Cardiac septum (tissue), 1 donor: ENCODE measurements at regions not wholly inside any gene's neighbourhood (a gene's known extent, or its start where the extent isn't known, plus 50 kb on each side); places are given as distances from the start of the nearest gene placed in this dataset.

Experiments used
- DNase-seq: peaks from one replicate; pipeline ENCODE4 v3.0.0-alpha.2; 2020; ENCODE audit warnings: low spot score
- intact Hi-C: fragments of 100-400 bp; cut with DNase I; formaldehyde crosslinking; loops from one replicate; pipeline ENCODE4 v1.14.0; 2022
- donor health status: DM: no; HTN: no; CAD: no.

DNA sequence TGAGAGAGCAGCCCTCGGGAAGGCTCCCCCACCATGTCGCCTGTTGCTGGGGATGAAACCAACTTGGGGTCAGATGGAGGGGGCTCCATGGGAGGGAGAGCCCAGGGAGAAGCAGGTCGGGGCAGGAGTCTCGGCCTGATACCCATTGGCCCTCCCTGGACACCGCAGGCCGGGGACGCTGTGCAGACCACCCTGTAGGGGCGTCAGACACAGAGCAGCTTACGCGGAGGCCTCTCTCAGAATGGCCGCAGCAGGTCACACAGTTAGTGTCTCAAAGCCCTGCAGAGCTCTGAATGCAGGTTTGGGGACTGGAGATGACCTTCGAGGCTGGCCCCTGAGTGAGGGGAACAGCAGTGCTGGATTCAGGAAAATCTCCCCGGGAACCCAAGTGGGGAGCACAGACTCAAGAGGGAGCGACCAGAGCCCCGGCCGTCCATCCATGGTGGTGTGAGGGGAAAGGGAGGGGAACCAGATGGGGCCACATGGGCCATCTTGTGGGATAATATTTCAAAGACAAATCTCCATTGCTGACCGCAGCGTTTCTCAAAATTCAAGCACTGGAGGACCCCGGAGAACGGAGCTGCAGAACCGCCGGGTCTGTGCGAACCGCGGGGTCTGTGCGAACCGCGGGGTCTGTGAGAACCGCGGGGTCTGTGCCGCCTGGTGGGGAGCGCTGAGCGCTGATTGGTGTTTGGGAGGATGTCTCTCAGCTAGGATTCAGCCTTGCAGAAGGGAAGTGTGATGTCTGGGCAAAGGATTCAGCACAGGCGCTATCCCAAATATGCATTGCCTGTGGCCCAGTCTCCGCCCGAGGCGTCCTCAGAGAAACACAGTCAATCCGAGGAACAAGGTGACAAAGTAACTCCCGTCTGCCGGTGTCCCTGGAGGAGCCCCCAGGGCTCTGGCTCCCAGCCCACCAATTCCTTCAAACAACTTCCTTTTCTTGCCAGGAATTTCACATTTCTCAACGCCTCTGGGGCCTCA lies 324.4 kb upstream of the RTL1 start:
- peak; percentile 65 for DNase-seq
- intact Hi-C loops, result no loop called here

DNA sequence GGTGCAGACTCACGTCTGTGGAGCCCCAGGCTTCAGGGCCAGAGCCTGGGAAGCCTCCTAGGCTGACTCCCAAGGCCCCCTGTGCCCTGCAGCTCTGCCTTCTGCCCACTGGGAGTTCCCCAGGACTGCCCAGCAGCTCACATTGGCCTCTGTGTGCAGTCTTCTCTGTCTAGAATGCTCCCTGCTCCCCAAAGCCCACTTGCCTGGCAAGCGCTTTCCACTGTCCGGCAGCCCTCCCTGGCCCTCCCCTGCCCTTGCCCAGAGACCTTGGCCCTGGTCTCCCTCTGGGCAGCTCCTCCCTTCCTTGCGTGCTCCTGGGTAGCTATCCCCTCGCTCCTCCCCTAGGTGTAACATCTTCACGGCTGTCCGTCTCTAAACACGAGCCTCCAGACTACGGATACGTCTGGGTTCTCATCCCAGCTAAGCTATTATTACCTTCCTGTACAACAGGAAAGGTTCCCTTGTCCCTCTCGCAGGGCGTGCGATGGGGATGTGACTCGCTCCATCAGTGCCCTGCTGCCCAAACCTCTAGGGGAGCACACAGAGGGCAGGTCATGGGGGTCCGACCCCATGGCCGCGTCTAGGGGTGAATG lies 325.5 kb upstream of the RTL1 start:
- DNase-seq, result peak; percentile 62
- intact Hi-C loops, result no loop called here

DNA sequence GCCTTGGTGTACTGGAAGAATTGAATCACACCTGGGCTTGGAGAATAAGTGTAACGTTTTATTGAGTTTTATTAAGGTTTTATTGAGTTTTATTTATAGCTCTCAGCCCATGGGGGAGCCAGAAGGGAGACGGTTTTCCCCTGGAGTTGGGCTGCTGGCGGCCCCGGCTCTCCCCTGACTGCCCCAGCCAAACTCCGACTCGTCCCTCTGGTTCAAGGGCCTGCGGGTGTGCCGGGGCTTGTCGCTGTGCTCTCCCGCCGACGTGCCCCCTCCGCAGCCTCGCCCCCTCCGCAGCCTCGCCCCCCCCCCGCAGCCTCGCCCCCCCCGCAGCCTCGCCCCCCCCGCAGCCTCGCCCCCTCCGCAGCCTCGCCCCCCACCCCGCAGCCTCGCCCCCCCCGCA lies 326.1 kb upstream of the RTL1 start:
- intact Hi-C loops, result no loop called here

DNA sequence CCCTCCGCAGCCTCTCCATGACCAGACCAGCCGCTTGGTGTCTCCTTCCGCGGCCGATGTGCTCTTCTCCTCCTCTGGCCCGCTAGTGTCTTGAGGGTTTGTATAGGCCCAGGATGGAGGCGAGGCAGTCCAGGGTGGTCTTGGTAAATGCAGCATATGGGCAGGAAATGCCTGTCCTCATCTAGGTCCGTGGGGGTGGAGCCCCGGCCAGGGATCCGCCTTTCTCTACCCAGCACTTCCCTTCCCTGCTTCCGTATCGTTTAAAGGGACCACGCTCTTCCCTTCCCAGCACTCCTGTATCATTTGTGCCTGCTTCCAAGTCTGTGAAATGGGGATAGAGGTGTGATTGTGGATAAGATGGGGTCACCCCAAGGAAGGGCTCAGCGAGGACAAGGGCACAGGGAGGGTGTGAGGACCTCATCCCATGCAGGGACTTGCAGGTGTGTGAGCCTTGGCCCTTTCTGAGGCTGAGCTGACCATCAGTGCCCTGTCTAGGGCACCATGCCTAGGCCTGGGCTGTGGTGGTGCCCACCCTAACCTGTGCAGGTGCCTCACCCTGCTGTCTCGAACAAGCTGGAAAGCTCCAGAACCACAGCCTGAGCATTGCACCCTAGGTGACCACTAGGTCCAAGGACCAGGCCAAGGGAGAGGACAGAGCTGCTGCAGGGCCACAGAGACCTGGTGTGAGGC lies 326.8 kb upstream of the RTL1 start:
- intact Hi-C loops, result no loop called here
- peak; percentile 73 for DNase-seq

More for the DNA sequence above, 326.1 kb upstream of the RTL1 start:
- DNase-seq, result no peak

DNA sequence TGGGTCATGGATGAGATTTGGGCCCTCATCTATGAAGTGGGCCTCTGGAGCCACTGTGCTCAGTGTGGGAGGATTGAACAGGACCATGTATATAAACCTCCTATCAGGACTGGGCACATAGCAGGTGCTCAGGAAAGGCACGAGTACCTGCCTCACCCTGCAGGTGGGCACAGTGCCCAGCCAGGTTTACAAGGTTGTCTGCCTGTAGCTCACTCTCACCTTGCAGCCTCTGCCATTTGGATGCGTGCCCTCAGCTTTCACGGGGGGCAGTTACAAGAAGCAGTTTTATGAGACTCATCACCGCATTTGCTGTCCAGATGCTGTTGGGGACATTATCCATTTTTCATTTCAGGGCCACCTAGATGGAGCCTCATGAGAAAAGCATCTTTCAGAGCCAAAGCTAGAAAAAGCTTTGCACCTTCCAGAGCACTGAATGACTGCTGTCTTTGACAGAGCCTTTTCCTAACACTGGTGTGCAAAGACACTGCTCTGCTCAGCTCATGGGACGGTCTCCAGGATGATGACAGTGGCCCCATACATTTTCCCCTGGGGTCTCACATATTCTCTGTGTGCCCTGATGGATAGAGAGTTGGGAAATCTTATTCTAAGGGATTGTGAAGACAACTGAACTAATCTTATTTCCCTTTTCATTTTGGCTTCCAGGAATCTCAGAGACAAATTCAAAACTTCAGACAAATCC lies 327.5 kb upstream of the RTL1 start:
- no peak for DNase-seq
- intact Hi-C loops, result no loop called here

DNA sequence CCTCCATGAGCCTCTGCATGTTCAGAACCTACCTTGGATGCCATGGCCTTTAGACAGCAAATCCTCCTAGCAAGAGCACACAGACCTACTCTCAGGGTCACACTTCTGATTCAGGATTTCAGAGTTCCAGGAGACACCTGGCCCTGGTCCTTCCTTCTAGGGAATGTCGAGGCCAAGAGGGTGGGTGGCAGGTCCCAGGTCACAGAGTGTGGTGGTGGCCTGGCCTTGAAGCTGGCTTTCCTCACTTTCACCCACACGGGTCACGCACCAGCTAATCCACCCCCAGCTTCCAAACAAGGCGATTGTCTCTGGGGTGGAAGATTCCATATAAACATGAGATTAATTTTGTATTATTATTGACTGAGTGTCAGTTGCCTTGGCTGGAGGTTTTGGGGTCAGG lies 328.3 kb upstream of the RTL1 start:
- intact Hi-C loops, result no loop called here
- no peak for DNase-seq

DNA sequence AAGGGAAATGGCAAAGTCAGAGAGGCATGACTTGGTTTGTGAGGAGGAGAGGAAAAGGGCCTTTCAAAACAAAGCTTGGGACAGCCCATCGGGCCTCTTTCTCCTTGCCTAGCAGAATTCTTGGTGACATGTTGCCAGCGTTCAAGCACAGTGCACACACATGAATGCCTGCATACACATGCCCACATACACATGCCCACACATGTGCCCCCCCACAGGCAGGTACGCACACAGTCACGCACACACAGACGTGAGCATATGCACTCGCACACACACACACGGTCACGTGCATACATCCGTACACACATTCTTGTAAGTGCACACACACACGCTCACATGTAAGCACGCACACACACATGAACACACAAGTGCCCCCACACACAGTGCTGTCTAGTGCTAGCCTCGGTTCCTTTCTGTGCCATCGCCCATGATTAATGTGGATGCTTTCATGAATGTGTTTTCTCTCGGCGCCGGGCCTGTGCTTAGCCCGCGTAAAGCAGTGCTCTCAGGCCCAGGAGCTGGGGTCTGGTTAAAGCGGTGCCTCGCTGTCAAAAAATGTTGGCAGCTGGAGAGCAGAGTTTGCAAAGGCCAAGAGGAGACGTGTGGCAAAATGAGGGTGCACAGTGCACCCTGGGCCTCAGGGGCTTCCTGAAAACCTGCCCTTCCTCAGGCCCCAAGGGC lies 328.8 kb upstream of the DIO3 start:
- peak; percentile 55 for DNase-seq
- intact Hi-C loops, result no loop called here

DNA sequence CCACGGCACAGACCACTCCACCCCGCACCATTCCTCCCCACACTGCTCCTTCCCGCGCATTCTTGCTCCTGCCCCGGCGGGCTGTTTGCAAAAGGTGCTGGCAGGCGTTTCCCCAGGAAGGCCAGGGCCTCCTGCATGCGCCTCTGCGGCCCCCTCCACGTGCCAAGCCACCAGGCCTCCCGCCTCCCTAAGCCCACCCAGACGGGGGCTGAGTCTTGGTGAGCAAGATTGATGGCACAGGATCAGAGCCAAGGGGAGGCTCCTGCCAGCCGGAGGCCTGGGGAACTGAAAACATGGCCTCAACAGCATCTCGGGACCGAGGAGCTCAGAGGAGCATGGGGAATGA lies 328.3 kb upstream of the DIO3 start:
- intact Hi-C loops, result no loop called here
- DNase-seq, result peak; percentile 54

DNA sequence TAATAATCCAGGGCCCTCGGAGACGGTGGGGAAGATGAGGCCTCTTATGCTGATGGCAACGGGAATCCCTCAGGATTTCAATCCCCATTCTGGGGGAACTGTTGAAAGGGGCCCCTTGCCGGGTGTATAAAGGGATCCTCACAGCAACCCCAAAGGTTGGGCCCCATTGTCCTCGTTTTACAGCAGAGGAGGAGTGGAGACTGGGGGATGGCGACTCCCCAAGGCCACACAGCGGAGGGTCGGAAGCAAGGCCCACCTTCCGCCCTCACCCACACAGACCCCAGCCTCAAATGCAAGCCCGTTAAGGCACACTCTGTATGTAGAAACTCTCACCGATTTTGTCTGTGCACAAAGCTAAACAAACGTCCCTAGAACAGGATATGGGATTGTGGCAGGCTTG lies 327.9 kb upstream of the DIO3 start:
- DNase-seq, result no peak
- intact Hi-C loops, result no loop called here

DNA sequence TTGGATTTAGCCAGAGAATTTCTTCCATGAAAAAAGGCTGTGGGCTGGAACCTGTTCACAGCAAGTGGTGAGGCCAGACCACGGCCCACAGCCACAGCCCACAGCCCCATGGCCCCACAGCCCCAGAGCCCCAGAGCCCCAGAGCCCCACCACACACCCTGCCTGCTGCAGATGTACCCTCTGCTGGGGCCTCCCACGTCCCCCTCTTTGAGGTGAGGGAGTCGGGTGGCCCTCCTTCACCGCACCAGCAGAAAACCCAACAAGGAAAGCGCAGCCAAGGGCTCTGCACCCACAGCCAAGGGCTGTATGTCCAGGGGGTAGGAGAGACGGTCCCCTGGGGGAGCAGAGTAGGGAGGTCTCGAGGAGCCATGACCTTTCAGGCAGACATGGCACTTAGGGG lies 327.5 kb upstream of the DIO3 start:
- intact Hi-C loops, result no loop called here
- no peak for DNase-seq

DNA sequence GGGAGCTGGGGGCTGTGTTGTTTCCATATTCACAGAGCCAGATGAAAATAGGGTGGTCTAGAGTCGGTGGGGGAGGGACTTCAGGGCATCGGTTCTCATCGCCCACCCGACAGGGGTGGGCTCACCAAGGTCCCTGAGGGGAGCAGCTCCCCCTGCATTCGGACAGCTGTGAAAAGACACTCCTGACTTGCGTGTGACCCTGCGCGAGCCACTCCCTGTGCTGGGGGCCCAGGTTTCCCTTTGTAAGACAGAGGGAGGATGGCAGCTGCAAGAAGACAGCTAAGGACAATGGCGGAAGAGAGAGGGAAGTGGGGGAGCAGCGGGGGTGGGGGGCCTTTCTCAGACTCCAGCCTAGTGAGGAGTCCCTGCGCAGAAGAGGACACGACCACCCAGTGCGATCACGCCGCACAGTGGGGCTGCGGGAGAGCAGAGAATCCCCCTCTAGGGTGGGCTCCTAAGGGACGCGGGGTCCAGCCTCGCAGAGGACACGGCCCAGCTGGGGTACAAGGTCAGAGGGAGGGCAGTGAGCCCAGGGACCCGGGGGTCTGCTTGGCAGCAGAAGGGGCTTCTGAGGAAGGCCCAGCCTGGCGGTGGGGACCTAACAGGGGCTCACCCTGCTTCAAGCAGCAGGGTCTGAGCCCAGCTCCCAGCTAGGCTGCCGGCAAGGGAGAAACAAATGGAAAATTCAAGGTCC lies 326.9 kb upstream of the DIO3 start:
- DNase-seq, result peak; percentile 64
- intact Hi-C loops, result no loop called here

DNA sequence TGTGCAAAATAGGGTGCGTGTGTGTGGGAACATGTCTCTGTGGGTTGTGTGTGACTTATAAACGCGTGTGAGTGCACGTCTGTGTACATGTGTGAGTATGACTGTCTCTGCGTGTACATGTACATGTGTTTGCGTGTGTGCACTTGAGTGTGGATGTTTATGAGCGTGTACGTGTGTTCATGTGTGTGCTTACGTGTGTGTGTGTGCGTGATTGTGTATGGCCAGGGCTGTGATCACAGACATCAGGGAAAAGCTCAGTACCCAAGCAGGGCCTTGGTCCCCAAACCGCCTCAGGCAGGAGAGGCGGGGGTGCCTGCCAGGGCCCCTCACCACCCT lies 326.3 kb upstream of the DIO3 start:
- intact Hi-C loops, result no loop called here
- no peak for DNase-seq

DNA sequence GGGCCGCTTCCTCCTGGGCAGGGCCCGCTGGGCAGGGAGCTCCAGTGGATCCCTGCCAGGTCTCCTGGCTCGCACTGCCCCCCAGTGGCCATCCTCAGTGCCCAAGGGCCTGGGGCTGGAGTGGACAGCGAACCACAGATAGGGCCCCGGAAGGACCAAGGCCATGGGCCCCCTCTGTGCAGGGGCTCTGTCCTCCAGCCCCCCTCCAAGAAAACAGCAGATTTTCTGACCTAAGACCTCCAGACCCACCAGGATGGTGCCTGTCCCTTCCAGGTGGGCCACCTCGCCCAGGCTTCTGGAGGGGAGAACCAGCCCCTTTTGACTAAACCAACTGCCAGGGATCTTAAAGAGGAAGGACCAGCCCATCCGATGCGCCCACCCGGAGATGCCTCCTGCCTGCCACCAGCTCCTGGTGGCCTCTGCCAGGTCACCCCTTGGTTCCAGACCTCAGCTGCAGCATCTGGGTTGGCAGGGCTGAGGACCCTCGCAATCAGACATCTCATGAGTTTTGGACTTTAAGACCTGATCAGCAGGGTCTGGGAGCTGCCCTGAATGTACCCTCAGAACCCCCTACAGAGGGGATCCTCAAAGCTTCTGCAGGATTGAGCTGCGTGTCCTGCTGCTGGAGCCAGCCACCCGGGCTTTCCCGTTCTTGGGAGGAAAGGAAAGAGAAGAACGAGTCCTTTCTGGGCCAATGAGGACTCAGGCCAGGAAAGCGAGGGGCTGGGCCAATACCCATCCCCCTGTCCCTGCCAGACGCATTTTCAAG lies 325.8 kb upstream of the DIO3 start:
- DNase-seq, result peak; percentile 76
- intact Hi-C loops, result no loop called here

DNA sequence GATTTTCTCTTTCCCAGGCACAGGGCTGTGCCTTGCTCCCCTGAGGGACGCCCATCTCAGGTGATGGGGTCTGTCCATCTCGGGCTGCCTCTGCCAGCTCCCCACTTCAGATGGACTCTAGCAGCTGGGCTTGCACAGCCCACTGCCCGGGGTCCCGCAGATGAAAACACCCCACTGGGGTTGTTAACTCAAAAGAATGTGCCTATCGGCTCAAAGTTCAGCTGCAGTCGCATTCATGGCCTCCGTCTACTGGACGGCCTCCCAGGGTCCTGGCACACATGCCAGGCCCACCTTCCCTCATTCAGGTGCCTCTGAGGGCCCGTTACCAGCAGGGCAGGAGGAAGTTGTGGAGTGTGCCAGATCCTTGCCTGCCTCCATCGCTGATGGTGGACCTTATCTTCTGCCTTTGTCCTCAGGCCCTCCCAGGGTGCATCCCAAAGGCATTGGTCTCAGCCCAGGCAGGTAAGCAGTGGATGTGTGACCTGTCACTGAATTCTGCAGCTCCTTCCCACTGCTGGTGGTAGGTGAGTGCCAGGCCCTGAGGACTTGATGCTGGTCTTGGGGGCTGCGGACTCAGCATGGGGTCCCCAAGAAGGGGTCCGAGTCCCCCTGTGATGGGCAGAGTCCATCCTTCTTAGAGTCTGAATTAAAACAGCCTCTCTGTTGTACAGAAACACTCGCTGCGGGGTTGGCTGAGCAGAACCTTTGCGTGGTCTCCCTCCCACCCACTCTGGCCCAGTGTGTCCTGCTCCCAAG lies 324.6 kb upstream of the DIO3 start:
- intact Hi-C loops, result no loop called here
- DNase-seq, result peak; percentile 56

DNA sequence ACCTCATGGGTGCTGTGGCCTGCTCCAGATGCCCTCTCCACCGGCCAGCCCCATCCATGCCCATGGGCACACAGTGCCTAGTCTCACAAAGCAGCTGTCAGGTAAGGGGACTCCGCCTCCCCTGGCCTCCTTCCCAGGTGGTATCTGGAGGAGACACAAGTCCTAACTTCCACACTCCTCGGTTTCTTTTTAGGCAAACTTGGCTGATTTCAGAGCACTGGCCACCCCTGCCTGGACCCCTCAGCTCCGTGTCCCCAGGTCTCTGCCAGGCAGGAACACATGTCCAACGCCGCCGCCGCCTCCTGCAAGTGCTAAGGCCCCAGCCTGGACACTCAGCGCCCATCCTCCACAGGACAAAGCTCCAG lies 324.1 kb upstream of the DIO3 start:
- intact Hi-C loops, result no loop called here
- peak; percentile 64 for DNase-seq

DNA sequence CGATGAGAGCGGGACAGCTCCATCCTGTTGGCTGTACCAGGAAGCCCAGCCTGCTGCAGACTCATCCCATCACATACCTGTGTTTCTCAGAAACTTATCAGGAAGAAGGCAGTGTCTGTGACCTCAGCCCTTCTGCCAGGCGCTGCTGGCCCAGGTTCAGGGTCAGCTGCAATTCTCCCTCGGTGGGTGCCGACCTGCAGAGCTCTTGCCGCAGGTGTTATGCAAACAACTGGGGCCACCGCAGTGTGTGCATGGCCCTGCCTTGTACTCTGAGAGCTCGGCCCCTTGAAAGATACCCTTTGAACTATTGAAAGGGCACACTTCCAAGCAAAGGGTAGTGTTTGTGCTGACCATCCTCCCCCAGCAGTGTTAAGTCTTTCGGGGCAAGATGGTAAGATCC lies 322.2 kb upstream of the DIO3 start:
- DNase-seq, result no peak
- intact Hi-C loops, result no loop called here

DNA sequence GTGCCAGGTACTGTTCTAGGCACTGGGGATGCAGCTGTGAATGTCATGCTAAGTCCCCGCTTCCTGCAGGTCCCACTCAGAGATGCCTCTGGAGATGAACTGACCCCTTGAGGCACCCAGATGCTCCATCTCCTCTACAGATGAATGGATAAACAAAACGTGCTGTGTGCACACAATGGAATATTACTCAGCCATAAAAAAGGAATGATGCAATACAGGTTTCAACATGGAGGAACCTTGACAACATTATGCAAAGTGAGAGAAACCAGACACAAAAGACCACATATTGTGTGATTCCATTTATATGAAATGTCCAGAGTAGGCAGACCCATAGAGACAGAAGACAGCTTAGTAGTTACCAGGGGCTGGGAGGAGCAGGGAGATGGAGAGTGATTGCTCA lies 320.1 kb upstream of the DIO3 start:
- no peak for DNase-seq
- intact Hi-C loops, result no loop called here

DNA sequence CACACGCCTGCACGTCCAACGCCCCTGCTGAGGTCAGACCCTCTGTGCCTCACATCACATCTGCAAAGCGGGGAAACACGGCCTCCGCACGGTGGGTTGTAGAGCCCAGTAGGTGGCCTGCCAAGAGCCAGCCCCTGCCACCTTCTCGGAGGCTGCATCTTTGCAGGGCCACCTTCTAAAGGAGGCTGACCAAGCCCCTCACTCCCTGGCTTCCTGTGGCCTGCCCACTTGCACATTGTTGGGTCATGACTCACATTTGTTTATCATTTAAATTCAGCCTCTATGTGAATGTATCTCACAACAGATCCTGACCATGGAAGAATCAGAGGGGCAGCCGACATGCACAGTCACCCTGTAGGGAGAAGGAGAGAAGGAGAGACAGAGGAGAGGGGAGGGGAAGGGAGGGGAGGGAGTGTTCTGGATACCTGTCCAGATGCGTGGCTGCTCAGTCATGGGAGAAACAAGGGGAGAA lies 319.5 kb upstream of the DIO3 start:
- intact Hi-C loops, result no loop called here

More for the DNA sequence above, 319.5 kb upstream of the DIO3 start:
- no peak for DNase-seq
